HepG2 (cell line): ENCODE measurements at regions not wholly inside any gene's neighbourhood (a gene's known extent, or its start where the extent isn't known, plus 50 kb on each side); places are given as distances from the start of the nearest gene placed in this dataset.

Source experiments
- ATAC-seq: fragments of 200-7000 bp; cut with Tn5 transposase; 3 replicates; pipeline ENCODE4 v1.9.1; 2020; ENCODE audit warnings: mild to moderate bottlenecking, moderate library complexity
- BruUV-seq: library from RNA; stranded (reverse); fragments of 400-500 nt; replicated peaks from 2 replicates; lab custom pipeline; 2021; lab: Mats Ljungman, UMichigan
- CTCF ChIA-PET: fragments of 300-600 bp; formaldehyde crosslinking; extraction: SDS; loops from one replicate; lab custom pipeline; 2021; ENCODE audit warnings: low total read pairs, inconsistent platforms, low intra/inter-chr PET ratio; lab: Yijun Ruan, JAX
- POLR2A ChIA-PET: fragments of 350-600 bp; sonication (Branson Sonifier 250); formaldehyde crosslinking; loops from one replicate; lab custom pipeline; 2020; ENCODE audit warnings: antibody characterized with exemption, inconsistent platforms; lab: Yijun Ruan, JAX
- DNase-seq: peaks from one replicate; pipeline ENCODE4 v3.0.0-alpha.2; 2015; ENCODE audit warnings: low spot score
- FAIRE-seq: peaks from 3 replicates; lab custom pipeline; 2011; peaks lifted over from hg19 to GRCh38; lab: Jason Lieb, UNC
- H2AFZ ChIP-seq: one replicate; pipeline ENCODE4 v1.6.1; 2011; ENCODE audit warnings: low read length, inconsistent platforms
- H3K27ac ChIP-seq: fragments of 300-600 bp; 3 replicates; pipeline ENCODE4 v1.8.0; 2011; ENCODE audit warnings: mixed run types, mild to moderate bottlenecking, mixed read lengths, low read length, inconsistent platforms; ENCODE audit not compliant: insufficient read depth; ENCODE audit errors: extremely low read length
- H3K27me3 ChIP-seq, 2 experiments: fragments of 200-600 bp in 1 of 2; 2 replicates in 1 of 2; 3 replicates in 1 of 2; pipeline versions ENCODE4 v1.6.0 to v1.8.0; 2011; ENCODE audit warnings: low read length in 2 of 2, mild to moderate bottlenecking in 2 of 2, moderate library complexity in 2 of 2, inconsistent platforms in 1 of 2; ENCODE audit not compliant: insufficient read depth in 2 of 2, control insufficient read depth in 1 of 2
- H3K36me3 ChIP-seq, 2 experiments: fragments of 200-600 bp in 1 of 2; replicated peaks in 1 of 2; 2 replicates in 1 of 2; 3 replicates in 1 of 2; pipeline versions ENCODE4 v1.5.1 to v1.8.0; 2011; ENCODE audit warnings: low read length in 2 of 2, inconsistent platforms in 1 of 2; ENCODE audit not compliant: insufficient read depth in 2 of 2, control insufficient read depth in 1 of 2
- H3K4me1 ChIP-seq: 2 replicates; pipeline ENCODE4 v1.5.1; 2012; ENCODE audit warnings: low read length, inconsistent platforms; ENCODE audit not compliant: insufficient read depth
- H3K4me2 ChIP-seq: 2 replicates; pipeline ENCODE4 v1.6.0; 2011; ENCODE audit warnings: low read depth, low read length, inconsistent platforms
- H3K4me3 ChIP-seq, 3 experiments: fragments of 200-600 bp in 1 of 3; sonication (generic), shearing (Covaris generic) in 1 of 3; replicated peaks in 1 of 3; 2 replicates each; pipeline ENCODE4 v1.5.1; 2011 to 2016; ENCODE audit warnings: low read length in 3 of 3, inconsistent platforms in 2 of 3, low read depth in 2 of 3, mild to moderate bottlenecking in 2 of 3, control low read depth in 1 of 3, mixed read lengths in 1 of 3; ENCODE audit not compliant: insufficient read depth in 1 of 3
- H3K79me2 ChIP-seq: one replicate; pipeline ENCODE4 v1.6.1; 2011; ENCODE audit warnings: low read length, inconsistent platforms; ENCODE audit not compliant: insufficient read depth
- H3K9ac ChIP-seq: 2 replicates; pipeline ENCODE4 v1.6.0; 2011; ENCODE audit warnings: mild to moderate bottlenecking, low read depth, low read length, inconsistent platforms; ENCODE audit not compliant: insufficient read depth
- H3K9me3 ChIP-seq: 2 replicates; pipeline ENCODE4 v1.5.1; 2012; ENCODE audit warnings: mild to moderate bottlenecking, low read length
- H4K20me1 ChIP-seq: 2 replicates; pipeline ENCODE4 v1.6.0; 2011; ENCODE audit warnings: inconsistent platforms, mild to moderate bottlenecking, low read length, moderate library complexity; ENCODE audit not compliant: insufficient read depth
- ARNTL ChIP-seq: sonication (generic); formaldehyde crosslinking; IDR thresholded peaks from 2 replicates; pipeline ENCODE4 v1.4.0; 2020; ENCODE audit warnings: mild to moderate bottlenecking, missing genetic modification reagents
- FIP1L1 ChIP-seq: fragments of 200-400 bp; formaldehyde crosslinking; IDR thresholded peaks from 2 replicates; pipeline ENCODE4 v1.6.1; 2018; ENCODE audit warnings: low read depth, mild to moderate bottlenecking, low read length, moderate library complexity, borderline replicate concordance; ENCODE audit not compliant: insufficient read depth
- GABPB1 ChIP-seq: IDR thresholded peaks from 2 replicates; pipeline ENCODE4 v1.6.1; 2016; ENCODE audit warnings: mild to moderate bottlenecking, missing genetic modification reagents, moderate library complexity, missing compliant biosample characterization
- MIER3 ChIP-seq: IDR thresholded peaks from 2 replicates; pipeline ENCODE4 v1.6.1; 2016; ENCODE audit warnings: missing compliant biosample characterization, borderline replicate concordance
- NFE2L2 ChIP-seq: fragments of 150-350 bp; IDR thresholded peaks from 2 replicates; pipeline ENCODE4 v1.6.1; 2014; ENCODE audit warnings: low read length
- NFIB ChIP-seq: sonication (generic); formaldehyde crosslinking; IDR thresholded peaks from 2 replicates; pipeline ENCODE4 v1.9.0; 2021; ENCODE audit warnings: missing genetic modification reagents, mild to moderate bottlenecking, borderline replicate concordance
- NR1H2 ChIP-seq: sonication (generic); formaldehyde crosslinking; IDR thresholded peaks from 2 replicates; pipeline ENCODE4 v1.8.1; 2022; ENCODE audit warnings: low read depth, missing genetic modification reagents, borderline replicate concordance
- NR2F6 ChIP-seq, 2 experiments: IDR thresholded peaks; 2 replicates each; pipeline ENCODE4 v1.6.1; 2016; ENCODE audit warnings: antibody characterized with exemption in 1 of 2, mild to moderate bottlenecking in 1 of 2
- PLRG1 ChIP-seq: fragments of 450-650 bp; conservative IDR thresholded peaks from 2 replicates; pipeline ENCODE4 v1.6.1; 2016
- RAD51 ChIP-seq: fragments of 450-650 bp; IDR thresholded peaks from 2 replicates; pipeline ENCODE4 v1.6.1; 2016; ENCODE audit warnings: borderline replicate concordance
- ZBTB1 ChIP-seq: sonication (generic); formaldehyde crosslinking; IDR thresholded peaks from 2 replicates; pipeline ENCODE4 v1.4.0; 2020; ENCODE audit warnings: missing genetic modification reagents, borderline replicate concordance
- ZNF274 ChIP-seq: sonication (generic); formaldehyde crosslinking; IDR thresholded peaks from 2 replicates; pipeline ENCODE4 v1.5.1; 2020; ENCODE audit warnings: mild to moderate bottlenecking, missing genetic modification reagents
- whole genome bisulfite sequencing: methylation state at CpG from one replicate; pipeline ENCODE4 v1.1.6; 2017; ENCODE audit warnings: low lambda C conversion rate; 5-methylcytosine and 5-hydroxymethylcytosine counted together
- in situ Hi-C: cut with HindIII; loops from 2 replicates; pipeline ENCODE4 v1.10.0; 2017; ENCODE audit warnings: low pct_unique_long_range_greater_than_20kb; ENCODE audit not compliant: extremely low pct_ligation_motif_present
- intact Hi-C: fragments of 100-400 bp; cut with micrococcal nuclease; formaldehyde crosslinking; loops from one replicate; pipeline ENCODE4 v1.10.0; 2022; ENCODE audit not compliant: unreplicated experiment
- TF ChIP-seq, protein P1 (sequence below): sonication (generic); formaldehyde crosslinking; IDR thresholded peaks from 2 replicates; pipeline ENCODE4 v1.9.0; 2021; ENCODE audit warnings: missing genetic modification reagents, borderline replicate concordance
- TF ChIP-seq, protein P2 (sequence below): sonication (generic); formaldehyde crosslinking; IDR thresholded peaks from 2 replicates; pipeline ENCODE4 v1.4.0; 2020; ENCODE audit warnings: missing genetic modification reagents
- TF ChIP-seq, protein P3 (sequence below): sonication (generic); formaldehyde crosslinking; IDR thresholded peaks from 2 replicates; pipeline ENCODE4 v1.8.1; 2023; ENCODE audit warnings: missing genetic modification reagents, mild to moderate bottlenecking, borderline replicate concordance
- TF ChIP-seq, protein P4 (sequence below): sonication (generic); formaldehyde crosslinking; IDR thresholded peaks from 2 replicates; pipeline ENCODE4 v1.5.0; 2020; ENCODE audit warnings: mild to moderate bottlenecking, missing genetic modification reagents, borderline replicate concordance
- TF ChIP-seq, protein P5 (sequence below): sonication (generic); formaldehyde crosslinking; IDR thresholded peaks from 2 replicates; pipeline ENCODE4 v1.4.0; 2020; ENCODE audit warnings: missing genetic modification reagents

DNA sequence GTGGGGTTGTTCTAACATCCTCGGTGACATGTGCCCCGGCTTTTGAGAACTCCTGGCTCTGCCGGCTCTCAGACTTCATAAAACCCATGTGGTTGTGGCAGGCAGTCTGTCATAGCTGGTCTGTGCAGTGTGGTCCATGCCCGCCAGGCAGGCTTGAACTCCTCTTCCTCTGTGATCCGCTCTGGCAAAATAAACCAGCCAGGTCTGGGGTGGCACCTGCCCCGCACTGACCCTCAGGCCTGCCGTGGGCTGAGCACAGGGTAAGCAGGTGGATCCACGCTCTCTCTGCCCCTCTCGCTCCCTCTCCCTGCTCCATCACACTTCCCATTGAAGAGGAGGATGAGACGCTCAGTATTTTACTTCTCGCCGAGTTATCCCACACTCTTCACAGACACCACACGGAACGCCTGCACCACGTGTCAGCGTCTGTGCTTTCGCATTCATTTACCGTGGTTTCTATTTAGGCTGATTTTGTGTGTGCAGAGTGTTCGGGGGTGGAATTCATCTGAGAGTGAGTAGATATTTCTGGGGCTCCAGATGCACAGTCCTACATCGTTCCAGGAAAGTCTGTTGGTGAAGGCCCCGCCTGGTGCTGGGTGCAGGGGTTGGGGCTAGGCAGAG, 56.4 kb downstream of the RTP5 start:
- 69% methylated on average over 21 of the region's 21 CpGs for WGBS
- H3K9me3 ChIP-seq, result no peaks in the 10 kb centered on the region
- DNase-seq (no peak), FAIRE-seq (no peak), ATAC-seq (peak; percentile 17)
- H3K36me3 ChIP-seq, result no peaks in the 10 kb centered on the region
- H4K20me1 ChIP-seq, result no peaks in the 10 kb centered on the region
- BruUV-seq, result no TSS peak
- H3K4me1 ChIP-seq, result peaks cover 15% of the 10 kb centered on the region
- H3K79me2 ChIP-seq, result no peaks in the 10 kb centered on the region
- no peak overlapping the region for H3K9ac ChIP-seq
- peaks cover 12 to 45% of the 10 kb centered on the region in 2 experiments; a peak in 4 of 5 replicates for H3K27me3 ChIP-seq
- no peak overlapping the region for H3K4me3 ChIP-seq
- H2AFZ ChIP-seq, result no peak overlapping the region
- TF ChIP-seq, protein P1, sequence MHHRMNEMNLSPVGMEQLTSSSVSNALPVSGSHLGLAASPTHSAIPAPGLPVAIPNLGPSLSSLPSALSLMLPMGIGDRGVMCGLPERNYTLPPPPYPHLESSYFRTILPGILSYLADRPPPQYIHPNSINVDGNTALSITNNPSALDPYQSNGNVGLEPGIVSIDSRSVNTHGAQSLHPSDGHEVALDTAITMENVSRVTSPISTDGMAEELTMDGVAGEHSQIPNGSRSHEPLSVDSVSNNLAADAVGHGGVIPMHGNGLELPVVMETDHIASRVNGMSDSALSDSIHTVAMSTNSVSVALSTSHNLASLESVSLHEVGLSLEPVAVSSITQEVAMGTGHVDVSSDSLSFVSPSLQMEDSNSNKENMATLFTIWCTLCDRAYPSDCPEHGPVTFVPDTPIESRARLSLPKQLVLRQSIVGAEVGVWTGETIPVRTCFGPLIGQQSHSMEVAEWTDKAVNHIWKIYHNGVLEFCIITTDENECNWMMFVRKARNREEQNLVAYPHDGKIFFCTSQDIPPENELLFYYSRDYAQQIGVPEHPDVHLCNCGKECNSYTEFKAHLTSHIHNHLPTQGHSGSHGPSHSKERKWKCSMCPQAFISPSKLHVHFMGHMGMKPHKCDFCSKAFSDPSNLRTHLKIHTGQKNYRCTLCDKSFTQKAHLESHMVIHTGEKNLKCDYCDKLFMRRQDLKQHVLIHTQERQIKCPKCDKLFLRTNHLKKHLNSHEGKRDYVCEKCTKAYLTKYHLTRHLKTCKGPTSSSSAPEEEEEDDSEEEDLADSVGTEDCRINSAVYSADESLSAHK, result no peak
- no peak for TF ChIP-seq ZNF274 (CRISPR knock-in tag)
- TF ChIP-seq NFE2L2, result no peak
- TF ChIP-seq NR1H2 (CRISPR knock-in tag), result no peak
- TF ChIP-seq, protein P2, sequence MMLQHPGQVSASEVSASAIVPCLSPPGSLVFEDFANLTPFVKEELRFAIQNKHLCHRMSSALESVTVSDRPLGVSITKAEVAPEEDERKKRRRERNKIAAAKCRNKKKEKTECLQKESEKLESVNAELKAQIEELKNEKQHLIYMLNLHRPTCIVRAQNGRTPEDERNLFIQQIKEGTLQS (CRISPR knock-in tag), result no peak
- no peak for TF ChIP-seq PLRG1
- TF ChIP-seq, protein P3, sequence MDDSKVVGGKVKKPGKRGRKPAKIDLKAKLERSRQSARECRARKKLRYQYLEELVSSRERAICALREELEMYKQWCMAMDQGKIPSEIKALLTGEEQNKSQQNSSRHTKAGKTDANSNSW, result no peak
- TF ChIP-seq NR2F6 (IDR thresholded peaks at IDR 0.05), result no peak
- no peak for TF ChIP-seq NR2F6 (CRISPR knock-in tag; IDR thresholded peaks at IDR 0.05)
- no peak for TF ChIP-seq ARNTL (CRISPR knock-in tag)
- no peak for TF ChIP-seq RAD51
- no peak for TF ChIP-seq NFIB (CRISPR knock-in tag)
- no peak for TF ChIP-seq FIP1L1
- TF ChIP-seq MIER3 (CRISPR knock-in tag), result no peak
- TF ChIP-seq, protein P4, sequence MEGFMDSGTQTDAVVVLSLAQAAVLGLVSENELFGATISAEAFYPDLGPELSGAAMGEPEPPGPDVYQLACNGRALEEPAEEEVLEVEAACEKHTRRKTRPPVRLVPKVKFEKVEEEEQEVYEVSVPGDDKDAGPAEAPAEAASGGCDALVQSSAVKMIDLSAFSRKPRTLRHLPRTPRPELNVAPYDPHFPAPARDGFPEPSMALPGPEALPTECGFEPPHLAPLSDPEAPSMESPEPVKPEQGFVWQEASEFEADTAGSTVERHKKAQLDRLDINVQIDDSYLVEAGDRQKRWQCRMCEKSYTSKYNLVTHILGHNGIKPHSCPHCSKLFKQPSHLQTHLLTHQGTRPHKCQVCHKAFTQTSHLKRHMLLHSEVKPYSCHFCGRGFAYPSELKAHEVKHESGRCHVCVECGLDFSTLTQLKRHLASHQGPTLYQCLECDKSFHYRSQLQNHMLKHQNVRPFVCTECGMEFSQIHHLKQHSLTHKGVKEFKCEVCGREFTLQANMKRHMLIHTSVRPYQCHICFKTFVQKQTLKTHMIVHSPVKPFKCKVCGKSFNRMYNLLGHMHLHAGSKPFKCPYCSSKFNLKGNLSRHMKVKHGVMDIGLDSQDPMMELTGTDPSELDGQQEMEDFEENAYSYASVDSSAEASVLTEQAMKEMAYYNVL (CRISPR knock-in tag), result no peak
- TF ChIP-seq, protein P5, sequence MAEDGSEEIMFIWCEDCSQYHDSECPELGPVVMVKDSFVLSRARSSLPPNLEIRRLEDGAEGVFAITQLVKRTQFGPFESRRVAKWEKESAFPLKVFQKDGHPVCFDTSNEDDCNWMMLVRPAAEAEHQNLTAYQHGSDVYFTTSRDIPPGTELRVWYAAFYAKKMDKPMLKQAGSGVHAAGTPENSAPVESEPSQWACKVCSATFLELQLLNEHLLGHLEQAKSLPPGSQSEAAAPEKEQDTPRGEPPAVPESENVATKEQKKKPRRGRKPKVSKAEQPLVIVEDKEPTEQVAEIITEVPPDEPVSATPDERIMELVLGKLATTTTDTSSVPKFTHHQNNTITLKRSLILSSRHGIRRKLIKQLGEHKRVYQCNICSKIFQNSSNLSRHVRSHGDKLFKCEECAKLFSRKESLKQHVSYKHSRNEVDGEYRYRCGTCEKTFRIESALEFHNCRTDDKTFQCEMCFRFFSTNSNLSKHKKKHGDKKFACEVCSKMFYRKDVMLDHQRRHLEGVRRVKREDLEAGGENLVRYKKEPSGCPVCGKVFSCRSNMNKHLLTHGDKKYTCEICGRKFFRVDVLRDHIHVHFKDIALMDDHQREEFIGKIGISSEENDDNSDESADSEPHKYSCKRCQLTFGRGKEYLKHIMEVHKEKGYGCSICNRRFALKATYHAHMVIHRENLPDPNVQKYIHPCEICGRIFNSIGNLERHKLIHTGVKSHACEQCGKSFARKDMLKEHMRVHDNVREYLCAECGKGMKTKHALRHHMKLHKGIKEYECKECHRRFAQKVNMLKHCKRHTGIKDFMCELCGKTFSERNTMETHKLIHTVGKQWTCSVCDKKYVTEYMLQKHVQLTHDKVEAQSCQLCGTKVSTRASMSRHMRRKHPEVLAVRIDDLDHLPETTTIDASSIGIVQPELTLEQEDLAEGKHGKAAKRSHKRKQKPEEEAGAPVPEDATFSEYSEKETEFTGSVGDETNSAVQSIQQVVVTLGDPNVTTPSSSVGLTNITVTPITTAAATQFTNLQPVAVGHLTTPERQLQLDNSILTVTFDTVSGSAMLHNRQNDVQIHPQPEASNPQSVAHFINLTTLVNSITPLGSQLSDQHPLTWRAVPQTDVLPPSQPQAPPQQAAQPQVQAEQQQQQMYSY (CRISPR knock-in tag), result no peak
- no peak for TF ChIP-seq GABPB1 (CRISPR knock-in tag)
- TF ChIP-seq ZBTB1 (CRISPR knock-in tag), result no peak
- intact Hi-C loops, result no loop called here
- no peak overlapping the region for H3K4me2 ChIP-seq
- ChIA-PET POLR2A (no interaction called here), CTCF (no interaction called here)
- no peak overlapping the region for H3K27ac ChIP-seq
- in situ Hi-C loops, result no loop called here
